Sigmoid colon (tissue), 4 donors: ENCODE measurements at regions not wholly inside any gene's neighbourhood (a gene's known extent, or its start where the extent isn't known, plus 50 kb on each side); places are given as distances from the start of the nearest gene placed in this dataset.

Experiments
- CTCF ChIP-seq, 4 experiments: fragments of 450-650 bp in 3 of 4; fragments of 200-600 bp in 1 of 4; IDR thresholded peaks; one replicate each; pipeline ENCODE4 v1.5.1; 2016 to 2019; ENCODE audit warnings: antibody characterized with exemption in 4 of 4, mild to moderate bottlenecking in 3 of 4, moderate library complexity in 2 of 4
- EP300 ChIP-seq, 4 donors: sonication (generic); formaldehyde crosslinking; IDR thresholded peaks; one replicate each; pipeline ENCODE4 v1.6.1; 2017; ENCODE audit warnings: antibody characterized with exemption in 4 of 4
- POLR2A ChIP-seq, 2 donors: fragments of 450-650 bp; IDR thresholded peaks; one replicate each; pipeline ENCODE4 v1.6.1; 2016; ENCODE audit warnings: antibody characterized with exemption in 2 of 2, mild to moderate bottlenecking in 2 of 2, moderate library complexity in 2 of 2
- POLR2AphosphoS5 ChIP-seq, 4 donors: sonication (generic); formaldehyde crosslinking; IDR thresholded peaks; one replicate each; pipeline ENCODE4 v1.6.1; 2017; ENCODE audit warnings: antibody characterized with exemption in 4 of 4

GRCh38 chr21:27817902-27818623 lies 851.2 kb upstream of the ADAMTS5 start:
- TF ChIP-seq CTCF (IDR thresholded peaks at IDR 0.05) (no peak), POLR2A (IDR thresholded peaks at IDR 0.05) (no peak), POLR2AphosphoS5 (IDR thresholded peaks at IDR 0.05) (peak in 3 of 4 donors; percentile 26 to 35 (median 28)), EP300 (IDR thresholded peaks at IDR 0.05) (no peak)
